Suprapubic skin (tissue), 4 donors: ENCODE measurements at regions not wholly inside any gene's neighbourhood (a gene's known extent, or its start where the extent isn't known, plus 50 kb on each side); places are given as distances from the start of the nearest gene placed in this dataset.

Experiments used
- DNase-seq, 2 donors: peaks; one replicate each; pipeline ENCODE4 v3.0.0-alpha.2; 2019; ENCODE audit warnings: low spot score in 2 of 2
- H3K27ac ChIP-seq: fragments of 200-600 bp; sonication (generic); one replicate; pipeline ENCODE4 v1.5.1; 2019
- H3K27me3 ChIP-seq: fragments of 200-600 bp; sonication (generic); one replicate; pipeline ENCODE4 v1.5.1; 2019
- H3K36me3 ChIP-seq: fragments of 200-600 bp; sonication (generic); one replicate; pipeline ENCODE4 v1.5.1; 2019
- H3K4me1 ChIP-seq: fragments of 200-600 bp; sonication (generic); one replicate; pipeline ENCODE4 v1.5.1; 2019
- H3K4me3 ChIP-seq: fragments of 200-600 bp; sonication (generic); one replicate; pipeline ENCODE4 v1.5.1; 2019; ENCODE audit warnings: mild to moderate bottlenecking
- H3K9me3 ChIP-seq: fragments of 200-600 bp; sonication (generic); one replicate; pipeline ENCODE4 v1.5.1; 2019
- EP300 ChIP-seq: sonication (generic); formaldehyde crosslinking; IDR thresholded peaks from one replicate; pipeline ENCODE4 v1.6.1; 2017; ENCODE audit warnings: antibody characterized with exemption
- POLR2A ChIP-seq, 2 donors: fragments of 450-650 bp; IDR thresholded peaks; one replicate each; pipeline ENCODE4 v1.6.1; 2017; ENCODE audit warnings: antibody characterized with exemption in 2 of 2, mild to moderate bottlenecking in 2 of 2, moderate library complexity in 2 of 2
- POLR2AphosphoS5 ChIP-seq, 3 donors: sonication (generic); formaldehyde crosslinking; IDR thresholded peaks; one replicate each; pipeline ENCODE4 v1.6.1; 2017; ENCODE audit warnings: antibody characterized with exemption in 3 of 3
- WGBS: methylation state at CpG from one replicate; pipeline ENCODE4 v1.1.5; 2018; 5-methylcytosine and 5-hydroxymethylcytosine counted together
- TF ChIP-seq, protein P1 (sequence below), 2 donors: fragments of 200-600 bp in 1 of 2; fragments of 450-650 bp in 1 of 2; sonication (generic) in 1 of 2; IDR thresholded peaks; one replicate each; pipeline ENCODE4 v1.5.1; 2016 to 2019; ENCODE audit warnings: antibody characterized with exemption in 2 of 2, mild to moderate bottlenecking in 1 of 2, moderate library complexity in 1 of 2

DNA sequence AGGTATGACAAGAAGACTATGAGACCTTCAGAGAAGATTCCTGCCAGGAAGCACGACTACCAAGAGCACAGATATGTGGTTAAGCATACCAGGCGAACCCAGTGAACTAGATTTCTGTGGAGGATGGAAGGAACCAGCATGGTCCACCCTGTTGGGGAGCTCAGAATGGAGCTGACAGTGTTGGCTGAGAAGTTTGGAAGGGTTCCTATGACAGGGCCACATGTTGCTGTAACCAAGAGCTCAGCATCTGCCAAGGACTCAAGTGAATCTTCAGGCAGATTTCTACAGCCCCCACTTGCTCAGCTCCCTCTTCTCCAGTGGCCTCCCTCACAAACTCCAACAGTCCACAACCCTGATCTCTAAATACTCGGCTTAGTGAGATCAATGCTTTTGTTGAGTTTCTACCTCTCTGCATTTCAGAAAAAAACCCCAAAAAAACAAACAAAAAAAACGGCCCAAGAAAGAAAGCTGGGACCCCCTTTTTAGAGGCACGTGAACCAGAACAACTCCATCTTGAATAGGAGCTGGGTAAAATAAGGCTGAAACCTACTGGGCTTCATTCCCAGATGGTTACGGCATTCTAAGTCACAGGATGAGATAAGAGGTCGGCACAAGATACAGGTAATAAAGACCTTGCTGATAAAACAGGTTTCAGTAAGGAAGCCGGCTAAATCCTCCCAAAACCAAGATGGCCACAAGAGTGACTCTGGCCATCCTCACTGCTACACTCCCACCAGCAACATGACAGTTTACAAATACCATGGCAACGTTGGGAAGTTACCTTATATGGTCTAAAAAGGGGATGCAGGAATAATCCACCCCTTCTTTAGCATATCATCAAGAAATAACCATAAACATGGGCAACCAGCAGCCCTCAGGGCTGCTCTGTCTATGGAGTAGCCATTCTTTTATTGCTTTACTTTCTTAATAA is 691.1 kb downstream of the UQCRFS1 start:
- 76% methylated on average over 9 of the region's 9 CpGs for WGBS
- no peak for TF ChIP-seq POLR2AphosphoS5 (IDR thresholded peaks at IDR 0.05)
- no peak for TF ChIP-seq EP300
- TF ChIP-seq, protein P1, sequence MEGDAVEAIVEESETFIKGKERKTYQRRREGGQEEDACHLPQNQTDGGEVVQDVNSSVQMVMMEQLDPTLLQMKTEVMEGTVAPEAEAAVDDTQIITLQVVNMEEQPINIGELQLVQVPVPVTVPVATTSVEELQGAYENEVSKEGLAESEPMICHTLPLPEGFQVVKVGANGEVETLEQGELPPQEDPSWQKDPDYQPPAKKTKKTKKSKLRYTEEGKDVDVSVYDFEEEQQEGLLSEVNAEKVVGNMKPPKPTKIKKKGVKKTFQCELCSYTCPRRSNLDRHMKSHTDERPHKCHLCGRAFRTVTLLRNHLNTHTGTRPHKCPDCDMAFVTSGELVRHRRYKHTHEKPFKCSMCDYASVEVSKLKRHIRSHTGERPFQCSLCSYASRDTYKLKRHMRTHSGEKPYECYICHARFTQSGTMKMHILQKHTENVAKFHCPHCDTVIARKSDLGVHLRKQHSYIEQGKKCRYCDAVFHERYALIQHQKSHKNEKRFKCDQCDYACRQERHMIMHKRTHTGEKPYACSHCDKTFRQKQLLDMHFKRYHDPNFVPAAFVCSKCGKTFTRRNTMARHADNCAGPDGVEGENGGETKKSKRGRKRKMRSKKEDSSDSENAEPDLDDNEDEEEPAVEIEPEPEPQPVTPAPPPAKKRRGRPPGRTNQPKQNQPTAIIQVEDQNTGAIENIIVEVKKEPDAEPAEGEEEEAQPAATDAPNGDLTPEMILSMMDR (IDR thresholded peaks at IDR 0.05), result no peak
- no peak for TF ChIP-seq POLR2A (IDR thresholded peaks at IDR 0.05)
- Histone ChIP-seq H3K4me1 (no peaks in the 10 kb centered on the region), H3K27me3 (no peaks in the 10 kb centered on the region), H3K9me3 (peaks cover 5% of the 10 kb centered on the region), H3K27ac (no peak overlapping the region), H3K4me3 (no peak overlapping the region), H3K36me3 (no peaks in the 10 kb centered on the region)
- no peak for DNase-seq

DNA sequence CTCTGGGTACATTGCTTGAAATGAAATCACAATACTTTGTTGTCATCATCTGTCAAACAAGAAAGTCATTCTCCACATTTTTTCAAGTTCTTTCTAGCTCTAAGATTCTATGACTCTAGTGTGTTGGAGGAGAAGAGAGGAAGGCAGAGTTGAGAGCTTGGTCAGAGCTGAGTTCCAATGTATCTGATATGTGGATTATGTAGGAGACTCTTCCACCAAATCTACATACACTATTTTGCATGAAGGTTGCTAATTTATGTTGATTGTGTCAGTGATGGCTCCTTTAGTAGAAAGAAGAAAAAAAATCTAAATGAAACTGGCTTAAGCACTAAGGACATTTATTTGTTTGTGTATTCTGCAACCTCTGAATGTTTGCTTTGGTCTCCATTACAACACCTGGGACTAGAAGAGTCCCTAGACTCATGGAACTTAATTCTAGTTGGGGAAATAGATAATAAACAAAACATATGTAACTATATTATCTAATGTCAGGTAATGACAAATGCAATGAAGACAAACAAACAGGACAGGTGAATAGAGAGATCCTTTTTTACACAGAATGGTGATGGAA is 691.9 kb downstream of the UQCRFS1 start:
- Histone ChIP-seq H3K36me3 (no peaks in the 10 kb centered on the region), H3K27me3 (no peaks in the 10 kb centered on the region), H3K4me3 (no peak overlapping the region), H3K27ac (no peak overlapping the region), H3K9me3 (peaks cover 5% of the 10 kb centered on the region), H3K4me1 (no peaks in the 10 kb centered on the region)
- DNase-seq, result no peak
- TF ChIP-seq, protein P1 (IDR thresholded peaks at IDR 0.05), result no peak
- no peak for TF ChIP-seq POLR2AphosphoS5 (IDR thresholded peaks at IDR 0.05)

GRCh38 chr19:28519952-28520861 is 692.7 kb downstream of the UQCRFS1 start:
- no peaks in the 10 kb centered on the region for H3K36me3 ChIP-seq
- H3K4me1 ChIP-seq, result no peaks in the 10 kb centered on the region
- H3K27ac ChIP-seq, result no peak overlapping the region
- TF ChIP-seq POLR2AphosphoS5 (IDR thresholded peaks at IDR 0.05) (no peak), POLR2A (IDR thresholded peaks at IDR 0.05) (no peak), EP300 (no peak)
- TF ChIP-seq, protein P1 (IDR thresholded peaks at IDR 0.05), result no peak
- 66% methylated on average over 15 of the region's 15 CpGs for WGBS
- H3K9me3 ChIP-seq, result peaks cover 5% of the 10 kb centered on the region
- H3K4me3 ChIP-seq, result no peak overlapping the region
- H3K27me3 ChIP-seq, result no peaks in the 10 kb centered on the region
- DNase-seq, result no peak

GRCh38 chr19:28519218-28519779 is 693.7 kb downstream of the UQCRFS1 start:
- H3K4me3 ChIP-seq, result no peak overlapping the region
- peaks cover 5% of the 10 kb centered on the region for H3K9me3 ChIP-seq
- no peak overlapping the region for H3K27ac ChIP-seq
- WGBS, result 76% methylated on average over 8 of the region's 8 CpGs
- no peaks in the 10 kb centered on the region for H3K36me3 ChIP-seq
- DNase-seq, result no peak
- H3K4me1 ChIP-seq, result no peaks in the 10 kb centered on the region
- no peaks in the 10 kb centered on the region for H3K27me3 ChIP-seq
- TF ChIP-seq POLR2A (IDR thresholded peaks at IDR 0.05), result no peak
- TF ChIP-seq POLR2AphosphoS5 (IDR thresholded peaks at IDR 0.05), result no peak
- TF ChIP-seq EP300, result no peak
- TF ChIP-seq, protein P1 (IDR thresholded peaks at IDR 0.05), result no peak
